Osteoblast (primary cell): ENCODE measurements at regions not wholly inside any gene's neighbourhood (a gene's known extent, or its start where the extent isn't known, plus 50 kb on each side); places are given as distances from the start of the nearest gene placed in this dataset.

ENCODE experiments used
- DNase-seq: peaks from one replicate; pipeline ENCODE4 v3.0.0; 2011; ENCODE audit warnings: low spot score, mixed read lengths; ENCODE audit not compliant: insufficient read length; ENCODE audit errors: missing footprints
- H2AFZ ChIP-seq: 2 replicates; pipeline ENCODE4 v1.6.0; 2011; ENCODE audit warnings: mild to moderate bottlenecking, low read length
- H3K27ac ChIP-seq: 2 replicates; pipeline ENCODE4 v1.5.1; 2011; ENCODE audit warnings: mild to moderate bottlenecking, low read depth, low read length, moderate library complexity
- H3K27me3 ChIP-seq: 2 replicates; pipeline ENCODE4 v1.6.0; 2012; ENCODE audit warnings: mild to moderate bottlenecking, control low read depth, inconsistent platforms, low read length, moderate library complexity; ENCODE audit not compliant: insufficient read depth
- H3K36me3 ChIP-seq: 2 replicates; pipeline ENCODE4 v1.5.1; 2011; ENCODE audit warnings: mild to moderate bottlenecking, low read length, control low read depth, moderate library complexity; ENCODE audit not compliant: insufficient read depth
- H3K4me1 ChIP-seq: 2 replicates; pipeline ENCODE4 v1.5.1; 2011; ENCODE audit warnings: mild to moderate bottlenecking, low read length, control low read depth, moderate library complexity; ENCODE audit not compliant: insufficient read depth
- H3K4me2 ChIP-seq: 2 replicates; pipeline ENCODE4 v1.6.0; 2011; ENCODE audit warnings: mild to moderate bottlenecking, low read length; ENCODE audit not compliant: insufficient read depth
- H3K4me3 ChIP-seq: fragments of 200-600 bp; sonication (generic); 3 replicates; pipeline ENCODE4 v1.5.1; 2012; ENCODE audit warnings: mild to moderate bottlenecking, low read length, inconsistent platforms; ENCODE audit not compliant: insufficient read depth
- H3K79me2 ChIP-seq: 2 replicates; pipeline ENCODE4 v1.6.0; 2012; ENCODE audit warnings: mild to moderate bottlenecking, low read length, control low read depth, inconsistent platforms; ENCODE audit not compliant: insufficient read depth
- H3K9me3 ChIP-seq: 2 replicates; pipeline ENCODE4 v1.5.1; 2011; ENCODE audit warnings: low read depth, low read length, control low read depth
- H4K20me1 ChIP-seq: 2 replicates; pipeline ENCODE4 v1.6.0; 2012; ENCODE audit warnings: mild to moderate bottlenecking, low read length, control low read depth; ENCODE audit not compliant: insufficient read depth
- CTCF ChIP-seq: IDR thresholded peaks from 2 replicates; pipeline ENCODE4 v1.5.1; 2011; ENCODE audit warnings: mild to moderate bottlenecking, low read depth, low read length, moderate library complexity; ENCODE audit errors: extremely low read depth

- no peak for DNase-seq
- no peaks in the 10 kb centered on the region for H3K79me2 ChIP-seq
- no peaks in the 10 kb centered on the region for H3K9me3 ChIP-seq
- H4K20me1 ChIP-seq, result no peaks in the 10 kb centered on the region
- H3K27ac ChIP-seq, result no peak overlapping the region
- H3K27me3 ChIP-seq, result no peaks in the 10 kb centered on the region
- H3K4me2 ChIP-seq, result no peak overlapping the region
- no peak for TF ChIP-seq CTCF
- H3K4me3 ChIP-seq, result no peak overlapping the region
- H3K4me1 ChIP-seq, result no peaks in the 10 kb centered on the region
- H2AFZ ChIP-seq, result no peak overlapping the region
- H3K36me3 ChIP-seq, result no peaks in the 10 kb centered on the region
Measured at GRCh38 chr5:116892993-116893392, 318.4 kb upstream of the SEMA6A start.

GRCh38 chr5:116887104-116887503 is 312.5 kb upstream of the SEMA6A start:
- no peaks in the 10 kb centered on the region for H3K79me2 ChIP-seq
- no peaks in the 10 kb centered on the region for H3K9me3 ChIP-seq
- no peak for TF ChIP-seq CTCF
- H3K4me3 ChIP-seq, result no peak overlapping the region
- no peak overlapping the region for H3K27ac ChIP-seq
- no peaks in the 10 kb centered on the region for H3K36me3 ChIP-seq
- H3K4me1 ChIP-seq, result no peaks in the 10 kb centered on the region
- H3K27me3 ChIP-seq, result no peaks in the 10 kb centered on the region
- H3K4me2 ChIP-seq, result no peak overlapping the region
- H2AFZ ChIP-seq, result no peak overlapping the region
- no peak for DNase-seq
- no peaks in the 10 kb centered on the region for H4K20me1 ChIP-seq

- H3K4me1 ChIP-seq, result no peaks in the 10 kb centered on the region
- no peaks in the 10 kb centered on the region for H3K36me3 ChIP-seq
- H3K27ac ChIP-seq, result no peak overlapping the region
- H3K27me3 ChIP-seq, result no peaks in the 10 kb centered on the region
- no peak for DNase-seq
- no peak overlapping the region for H3K4me3 ChIP-seq
- no peaks in the 10 kb centered on the region for H3K9me3 ChIP-seq
- H3K79me2 ChIP-seq, result no peaks in the 10 kb centered on the region
- no peak overlapping the region for H2AFZ ChIP-seq
- no peak for TF ChIP-seq CTCF
- no peak overlapping the region for H3K4me2 ChIP-seq
- H4K20me1 ChIP-seq, result no peaks in the 10 kb centered on the region
Measured at GRCh38 chr5:116885825-116886224, 311.2 kb upstream of the SEMA6A start.

GRCh38 chr5:116883875-116884274 is 309.3 kb upstream of the SEMA6A start:
- H3K4me2 ChIP-seq, result no peak overlapping the region
- no peaks in the 10 kb centered on the region for H3K9me3 ChIP-seq
- H3K27ac ChIP-seq, result no peak overlapping the region
- no peaks in the 10 kb centered on the region for H4K20me1 ChIP-seq
- no peaks in the 10 kb centered on the region for H3K36me3 ChIP-seq
- H3K79me2 ChIP-seq, result no peaks in the 10 kb centered on the region
- H3K4me1 ChIP-seq, result no peaks in the 10 kb centered on the region
- H3K4me3 ChIP-seq, result no peak overlapping the region
- TF ChIP-seq CTCF, result no peak
- H2AFZ ChIP-seq, result no peak overlapping the region
- DNase-seq, result no peak
- H3K27me3 ChIP-seq, result no peaks in the 10 kb centered on the region
